NB4 (cell line): ENCODE measurements at regions not wholly inside any gene's neighbourhood (a gene's known extent, or its start where the extent isn't known, plus 50 kb on each side); places are given as distances from the start of the nearest gene placed in this dataset.

Source experiments
- POLR2A ChIP-seq: IDR thresholded peaks from 2 replicates; pipeline ENCODE4 v1.6.1; 2011; ENCODE audit warnings: mild to moderate bottlenecking; ENCODE audit not compliant: insufficient read length; ENCODE audit errors: extremely low read depth
- TF ChIP-seq, protein P1 (sequence below): IDR thresholded peaks from one replicate; pipeline ENCODE4 v1.5.1; 2012; ENCODE audit warnings: low read depth, low read length

DNA sequence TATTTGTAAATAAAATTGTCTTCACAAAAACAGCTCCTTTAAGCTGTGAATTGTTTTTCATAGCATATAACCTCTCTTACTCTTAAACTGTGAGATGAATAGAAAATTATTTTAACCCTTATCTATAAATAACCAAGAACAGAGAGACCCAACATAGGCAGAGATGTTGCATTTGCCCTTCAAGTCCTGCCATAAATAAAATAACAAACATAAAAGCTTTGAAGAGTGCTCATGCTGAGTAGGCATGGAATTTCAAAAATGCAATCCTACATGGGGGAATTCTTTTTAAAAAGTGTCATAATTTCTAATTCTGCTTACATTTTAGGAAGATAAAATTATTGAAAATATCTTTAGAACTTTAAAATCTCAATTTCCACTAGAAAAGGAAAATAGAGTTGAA, 124.1 kb upstream of the FERD3L start:
- TF ChIP-seq, protein P1, sequence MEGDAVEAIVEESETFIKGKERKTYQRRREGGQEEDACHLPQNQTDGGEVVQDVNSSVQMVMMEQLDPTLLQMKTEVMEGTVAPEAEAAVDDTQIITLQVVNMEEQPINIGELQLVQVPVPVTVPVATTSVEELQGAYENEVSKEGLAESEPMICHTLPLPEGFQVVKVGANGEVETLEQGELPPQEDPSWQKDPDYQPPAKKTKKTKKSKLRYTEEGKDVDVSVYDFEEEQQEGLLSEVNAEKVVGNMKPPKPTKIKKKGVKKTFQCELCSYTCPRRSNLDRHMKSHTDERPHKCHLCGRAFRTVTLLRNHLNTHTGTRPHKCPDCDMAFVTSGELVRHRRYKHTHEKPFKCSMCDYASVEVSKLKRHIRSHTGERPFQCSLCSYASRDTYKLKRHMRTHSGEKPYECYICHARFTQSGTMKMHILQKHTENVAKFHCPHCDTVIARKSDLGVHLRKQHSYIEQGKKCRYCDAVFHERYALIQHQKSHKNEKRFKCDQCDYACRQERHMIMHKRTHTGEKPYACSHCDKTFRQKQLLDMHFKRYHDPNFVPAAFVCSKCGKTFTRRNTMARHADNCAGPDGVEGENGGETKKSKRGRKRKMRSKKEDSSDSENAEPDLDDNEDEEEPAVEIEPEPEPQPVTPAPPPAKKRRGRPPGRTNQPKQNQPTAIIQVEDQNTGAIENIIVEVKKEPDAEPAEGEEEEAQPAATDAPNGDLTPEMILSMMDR: no peak
- TF ChIP-seq POLR2A: no peak
